IMR-90 (cell line): ENCODE measurements at regions not wholly inside any gene's neighbourhood (a gene's known extent, or its start where the extent isn't known, plus 50 kb on each side); places are given as distances from the start of the nearest gene placed in this dataset.

Experiments
- ATAC-seq: fragments of 200-7000 bp; cut with Tn5 transposase; 2 replicates; pipeline ENCODE4 v1.9.1; 2020; ENCODE audit warnings: low read depth, mild to moderate bottlenecking, moderate library complexity
- BruUV-seq: library from RNA; stranded (reverse); fragments of 400-500 nt; replicated peaks from 2 replicates; lab custom pipeline; 2021; lab: Mats Ljungman, UMichigan
- CTCF ChIA-PET: fragments of 300-600 bp; formaldehyde crosslinking; extraction: SDS; loops from one replicate; lab custom pipeline; 2021; ENCODE audit warnings: antibody characterized with exemption; lab: Yijun Ruan, JAX
- POLR2A ChIA-PET: fragments of 300-600 bp; sonication (Branson Sonifier 250); formaldehyde crosslinking; loops from one replicate; lab custom pipeline; 2022; ENCODE audit warnings: antibody characterized with exemption; ENCODE audit not compliant: unreplicated experiment; lab: Charles Lee
- DNase-seq: peaks from one replicate; pipeline ENCODE4 v3.0.0; 2013
- H2AFZ ChIP-seq: replicated peaks from 2 replicates; pipeline ENCODE3; 2013; ENCODE audit warnings: low read length, mild to moderate bottlenecking; ENCODE audit not compliant: poor library complexity
- H2AK5ac ChIP-seq: 2 replicates; pipeline ENCODE4 v1.6.1; 2013; ENCODE audit warnings: low read depth, low read length, inconsistent platforms
- H2AK9ac ChIP-seq: replicated peaks from 2 replicates; pipeline ENCODE3; 2013; ENCODE audit warnings: mild to moderate bottlenecking, low read depth, low read length, moderate library complexity; ENCODE audit not compliant: poor library complexity
- H2BK120ac ChIP-seq: 2 replicates; pipeline ENCODE4 v1.6.1; 2013; ENCODE audit warnings: low read depth, low read length, inconsistent platforms
- H2BK15ac ChIP-seq: 3 replicates; pipeline ENCODE4 v1.6.1; 2013; ENCODE audit warnings: low read depth, low read length, inconsistent platforms
- H2BK20ac ChIP-seq: 2 replicates; pipeline ENCODE4 v1.6.1; 2013; ENCODE audit warnings: low read depth, mild to moderate bottlenecking, inconsistent platforms, low read length, moderate library complexity
- H2BK5ac ChIP-seq: 2 replicates; pipeline ENCODE4 v1.6.1; 2013; ENCODE audit warnings: mild to moderate bottlenecking, low read depth, low read length, inconsistent platforms; ENCODE audit not compliant: poor library complexity, severe bottlenecking
- H3K14ac ChIP-seq: replicated peaks from 2 replicates; pipeline ENCODE4 v1.6.1; 2013; ENCODE audit warnings: low read depth, low read length, inconsistent platforms
- H3K18ac ChIP-seq: 2 replicates; pipeline ENCODE4 v1.6.1; 2013; ENCODE audit warnings: low read depth, low read length, control low read depth
- H3K23ac ChIP-seq: 2 replicates; pipeline ENCODE4 v1.6.1; 2013; ENCODE audit warnings: low read depth, low read length, inconsistent platforms
- H3K27ac ChIP-seq: 2 replicates; pipeline ENCODE4 v1.5.1; 2013; ENCODE audit warnings: mild to moderate bottlenecking, control low read depth, low read length; ENCODE audit not compliant: insufficient read depth
- H3K27me3 ChIP-seq: 2 replicates; pipeline ENCODE4 v1.6.1; 2013; ENCODE audit warnings: low read length; ENCODE audit not compliant: control insufficient read depth, insufficient read depth
- H3K36me3 ChIP-seq: 2 replicates; pipeline ENCODE4 v1.6.1; 2013; ENCODE audit warnings: low read length, mixed read lengths; ENCODE audit not compliant: control insufficient read depth, insufficient read depth
- H3K4ac ChIP-seq: 2 replicates; pipeline ENCODE4 v1.6.1; 2013; ENCODE audit warnings: low read depth, low read length, inconsistent platforms
- H3K4me1 ChIP-seq: 2 replicates; pipeline ENCODE4 v1.6.1; 2013; ENCODE audit warnings: low read length, mixed read lengths; ENCODE audit not compliant: control insufficient read depth, insufficient read depth
- H3K4me2 ChIP-seq: 2 replicates; pipeline ENCODE4 v1.6.1; 2013; ENCODE audit warnings: low read depth, mild to moderate bottlenecking, control low read depth, low read length, moderate library complexity
- H3K4me3 ChIP-seq: 2 replicates; pipeline ENCODE4 v1.5.1; 2013; ENCODE audit warnings: low read depth, mild to moderate bottlenecking, control low read depth, low read length, moderate library complexity; ENCODE audit not compliant: insufficient read depth
- H3K56ac ChIP-seq: 2 replicates; pipeline ENCODE4 v1.6.1; 2013; ENCODE audit warnings: low read length, inconsistent platforms; ENCODE audit not compliant: insufficient read depth; ENCODE audit errors: extremely low read depth
- H3K79me1 ChIP-seq, 2 experiments: 2 replicates each; pipeline ENCODE4 v1.6.1; 2013; ENCODE audit warnings: low read length in 2 of 2, inconsistent platforms in 1 of 2, low read depth in 1 of 2
- H3K9ac ChIP-seq: 2 replicates; pipeline ENCODE4 v1.6.1; 2013; ENCODE audit warnings: low read depth, low read length, control low read depth
- H3K9me1 ChIP-seq: 2 replicates; pipeline ENCODE4 v1.6.1; 2013; ENCODE audit warnings: low read length, inconsistent platforms; ENCODE audit not compliant: insufficient read depth
- H3K9me3 ChIP-seq: 2 replicates; pipeline ENCODE4 v1.6.1; 2013; ENCODE audit warnings: low read length; ENCODE audit not compliant: control insufficient read depth, insufficient read depth
- H4K20me1 ChIP-seq: 2 replicates; pipeline ENCODE4 v1.6.1; 2013; ENCODE audit warnings: low read length, inconsistent platforms; ENCODE audit not compliant: insufficient read depth
- H4K5ac ChIP-seq: 2 replicates; pipeline ENCODE4 v1.6.1; 2013; ENCODE audit warnings: mild to moderate bottlenecking, low read depth, low read length, control low read depth
- H4K8ac ChIP-seq, 2 experiments: 2 replicates each; pipeline ENCODE4 v1.6.1; 2013; ENCODE audit warnings: low read depth in 2 of 2, low read length in 2 of 2, control low read depth in 1 of 2, inconsistent platforms in 1 of 2
- H4K91ac ChIP-seq: 2 replicates; pipeline ENCODE4 v1.6.1; 2013; ENCODE audit warnings: low read depth, low read length, inconsistent platforms; ENCODE audit not compliant: insufficient read depth
- BHLHE40 ChIP-seq: fragments of 150-350 bp; IDR thresholded peaks from 2 replicates; pipeline ENCODE4 v1.6.1; 2016; ENCODE audit warnings: mild to moderate bottlenecking, low read depth, low read length
- CEBPB ChIP-seq: IDR thresholded peaks from 2 replicates; pipeline ENCODE4 v1.6.1; 2012; ENCODE audit warnings: low read depth, low read length, improper control_type of control experiment
- CHD1 ChIP-seq: IDR thresholded peaks from 2 replicates; pipeline ENCODE4 v1.6.1; 2012; ENCODE audit warnings: low read depth, low read length, improper control_type of control experiment
- CTCF ChIP-seq: conservative IDR thresholded peaks from 2 replicates; pipeline ENCODE4 v1.5.1; 2012; ENCODE audit warnings: mild to moderate bottlenecking, low read depth, low read length, improper control_type of control experiment
- FOS ChIP-seq: fragments of 150-350 bp; IDR thresholded peaks from 2 replicates; pipeline ENCODE4 v1.6.1; 2016; ENCODE audit warnings: low read depth, low read length
- MAZ ChIP-seq: IDR thresholded peaks from 2 replicates; pipeline ENCODE4 v1.6.1; 2012; ENCODE audit warnings: low read depth, mild to moderate bottlenecking, low read length, improper control_type of control experiment, moderate library complexity, borderline replicate concordance
- MXI1 ChIP-seq: IDR thresholded peaks from 2 replicates; pipeline ENCODE4 v1.6.1; 2012; ENCODE audit warnings: low read depth, mild to moderate bottlenecking, low read length, moderate library complexity, borderline replicate concordance
- NFE2L2 ChIP-seq: fragments of 150-350 bp; IDR thresholded peaks from 2 replicates; pipeline ENCODE4 v1.6.1; 2016; ENCODE audit warnings: low read depth, mild to moderate bottlenecking, low read length
- POLR2A ChIP-seq: IDR thresholded peaks from 2 replicates; pipeline ENCODE4 v1.6.1; 2012; ENCODE audit warnings: mild to moderate bottlenecking, low read depth, low read length
- RAD21 ChIP-seq: IDR thresholded peaks from 2 replicates; pipeline ENCODE4 v1.6.1; 2012; ENCODE audit warnings: low read length, improper control_type of control experiment
- SMC3 ChIP-seq: fragments of 150-350 bp; IDR thresholded peaks from 2 replicates; pipeline ENCODE4 v1.6.1; 2016; ENCODE audit warnings: low read depth, mild to moderate bottlenecking, antibody characterized with exemption, low read length, moderate library complexity
- USF2 ChIP-seq: fragments of 150-350 bp; IDR thresholded peaks from 2 replicates; pipeline ENCODE4 v1.6.1; 2017; ENCODE audit warnings: mild to moderate bottlenecking, antibody characterized with exemption, low read length, low read depth
- WGBS, 2 experiments: methylation state at CpG; one replicate each; pipeline versions ENCODE4 v1.1.5 to v1.1.7; 2013; ENCODE audit warnings: missing lambda C conversion rate in 2 of 2; ENCODE audit not compliant: insufficient read length in 1 of 2; ENCODE audit errors: extremely low coverage in 2 of 2; 5-methylcytosine and 5-hydroxymethylcytosine counted together
- dilution Hi-C: fragments of 300-500 bp; cut with HindIII; formaldehyde crosslinking; loops from one replicate; pipeline ENCODE4 v1.14.3; 2018; ENCODE audit warnings: low sequenced_read_pairs; ENCODE audit not compliant: unreplicated experiment
- in situ Hi-C: fragments of 300-500 bp; cut with MboI; formaldehyde crosslinking; loops from 3 replicates; pipeline ENCODE4 v1.14.3; 2019; ENCODE audit warnings: low sequenced_read_pairs, inconsistent platforms, mixed read lengths
- intact Hi-C: fragments of 100-400 bp; cut with micrococcal nuclease; formaldehyde crosslinking; loops from 2 replicates; pipeline ENCODE4 v1.10.0; 2022
- TF ChIP-seq, protein P1 (sequence below): fragments of 150-350 bp; IDR thresholded peaks from 2 replicates; pipeline ENCODE4 v1.6.1; 2016; ENCODE audit warnings: low read depth, mild to moderate bottlenecking, low read length, moderate library complexity, borderline replicate concordance

- Histone ChIP-seq H3K9me3 (no peaks in the 10 kb centered on the region), H2AFZ (no peak overlapping the region), H3K79me1 (no peaks in the 10 kb centered on the region), H3K4me3 (no peak overlapping the region), H3K56ac (no peak overlapping the region), H2BK20ac (no peak overlapping the region), H3K4ac (no peak overlapping the region), H3K23ac (no peak overlapping the region), H3K18ac (no peak overlapping the region; the same call in 1 of the 2 replicates), H2AK5ac (no peak overlapping the region), H2BK5ac (no peak overlapping the region), H3K9me1 (0 out of 2 replicates have a peak, but pooled peaks cover 2% of the 10 kb centered on the region), H3K4me1 (peaks cover 10% of the 10 kb centered on the region; the same call in 1 of the 2 replicates), H3K27ac (no peak overlapping the region), H4K8ac (no peak overlapping the region), H3K14ac (no peak overlapping the region), H4K91ac (no peak overlapping the region), H2AK9ac (no peak overlapping the region), H3K4me2 (no peak overlapping the region), H3K9ac (no peak overlapping the region), H4K5ac (no peak overlapping the region), H3K36me3 (no peaks in the 10 kb centered on the region), H2BK15ac (no peak overlapping the region), H2BK120ac (no peak overlapping the region), H4K20me1 (no peaks in the 10 kb centered on the region), H3K27me3 (peaks cover 2% of the 10 kb centered on the region; the same call in 1 of the 2 replicates)
- WGBS, 2 experiments = no CpG with 5 or more reads among the region's 5 CpGs
- no peak for TF ChIP-seq RAD21
- TF ChIP-seq CTCF = no peak
- TF ChIP-seq CEBPB = no peak
- no peak for TF ChIP-seq POLR2A
- TF ChIP-seq NFE2L2 = no peak
- TF ChIP-seq CHD1 = no peak
- TF ChIP-seq BHLHE40 = no peak
- TF ChIP-seq MXI1 = no peak
- TF ChIP-seq FOS = no peak
- no peak for TF ChIP-seq USF2
- TF ChIP-seq, protein P1, sequence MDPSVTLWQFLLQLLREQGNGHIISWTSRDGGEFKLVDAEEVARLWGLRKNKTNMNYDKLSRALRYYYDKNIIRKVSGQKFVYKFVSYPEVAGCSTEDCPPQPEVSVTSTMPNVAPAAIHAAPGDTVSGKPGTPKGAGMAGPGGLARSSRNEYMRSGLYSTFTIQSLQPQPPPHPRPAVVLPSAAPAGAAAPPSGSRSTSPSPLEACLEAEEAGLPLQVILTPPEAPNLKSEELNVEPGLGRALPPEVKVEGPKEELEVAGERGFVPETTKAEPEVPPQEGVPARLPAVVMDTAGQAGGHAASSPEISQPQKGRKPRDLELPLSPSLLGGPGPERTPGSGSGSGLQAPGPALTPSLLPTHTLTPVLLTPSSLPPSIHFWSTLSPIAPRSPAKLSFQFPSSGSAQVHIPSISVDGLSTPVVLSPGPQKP = no peak
- TF ChIP-seq MAZ = no peak
- TF ChIP-seq SMC3 = no peak
- ATAC-seq = no peak
- no peak for DNase-seq
- BruUV-seq = no TSS peak
- CTCF ChIA-PET = no interaction called here
- intact Hi-C loops = loop anchor here (5.0 kb wide), 1 partner anchor 663 kb away; a partner anchor contains a TSS
- POLR2A ChIA-PET = no interaction called here
- in situ Hi-C loops = no loop called here
- dilution Hi-C loops = no loop called here
Measured at GRCh38 chr7:25845464-25845863, 306.5 kb upstream of the NFE2L3 start.
